ENCODE measurements at regions not wholly inside any gene's neighbourhood (a gene's known extent, or its start where the extent isn't known, plus 50 kb on each side); places are given as distances from the start of the nearest gene placed in this dataset.
"Not testable (repeated sequence)": the region's sequence is repeated elsewhere in the genome, so short reads cannot be mapped to it uniquely, and the experiment has no call there.

- CTCF ChIA-PET, result interaction anchor here (1.1 kb wide), 1 partner anchor 14 kb away, joined by 3 read pairs; no protein-coding TSS in a partner anchor
- DNase-seq; H3K27me3 ChIP-seq (replicated peaks in 2 of 5; ENCODE audit: control insufficient read depth in 4 of 5, insufficient read depth in 5 of 5, low read length in 4 of 5); H3K4me1 ChIP-seq (ENCODE audit: control extremely low read depth in 1 of 4, control insufficient read depth in 4 of 4, insufficient read depth in 4 of 4, low read length in 3 of 4); H3K27ac ChIP-seq (ENCODE audit: insufficient read depth in 1 of 2, low read depth in 1 of 2, low read length in 2 of 2, poor library complexity in 1 of 2, severe bottlenecking in 2 of 2); H3K4me3 ChIP-seq (ENCODE audit: control insufficient read depth in 1 of 7, extremely low read depth in 1 of 7, insufficient read depth in 4 of 7, low read depth in 2 of 7, low read length in 6 of 7); H3K36me3 ChIP-seq (ENCODE audit: control insufficient read depth in 4 of 4, insufficient read depth in 4 of 4, low read length in 3 of 4); H3K9me3 ChIP-seq (ENCODE audit: control extremely low read depth in 1 of 5, control insufficient read depth in 4 of 5, insufficient read depth in 2 of 5, low read depth in 1 of 5, low read length in 4 of 5); POLR2A ChIA-PET: not testable (repeated sequence)
- WGBS (ENCODE audit: insufficient coverage), result 79% methylated on average over 1 of the region's 1 CpG
These were observed 151.0 kb upstream of the HS3ST2 start for GRCh38 chr16:22662958-22663357.

- Histone ChIP-seq H3K27ac (ENCODE audit: insufficient read depth in 1 of 2, low read depth in 1 of 2, low read length in 2 of 2, poor library complexity in 1 of 2, severe bottlenecking in 2 of 2) (no peak overlapping the region), H3K4me3 (ENCODE audit: control insufficient read depth in 1 of 7, extremely low read depth in 1 of 7, insufficient read depth in 4 of 7, low read depth in 2 of 7, low read length in 6 of 7) (no peak overlapping the region), H3K4me1 (ENCODE audit: control extremely low read depth in 1 of 4, control insufficient read depth in 4 of 4, insufficient read depth in 4 of 4, low read length in 3 of 4) (no peaks in the 10 kb centered on the region), H3K36me3 (ENCODE audit: control insufficient read depth in 4 of 4, insufficient read depth in 4 of 4, low read length in 3 of 4) (no peaks in the 10 kb centered on the region), H3K9me3 (ENCODE audit: control extremely low read depth in 1 of 5, control insufficient read depth in 4 of 5, insufficient read depth in 2 of 5, low read depth in 1 of 5, low read length in 4 of 5) (no peaks in the 10 kb centered on the region), H3K27me3 (replicated peaks in 2 of 5; ENCODE audit: control insufficient read depth in 4 of 5, insufficient read depth in 5 of 5, low read length in 4 of 5) (peaks cover 0 to 8% (median 4%) of the 10 kb centered on the region in 5 experiments)
- 92% methylated on average over 6 of the region's 6 CpGs for WGBS (ENCODE audit: insufficient coverage)
- DNase-seq, result no peak
- CTCF ChIA-PET, result interaction anchor here (0.6 to 1.1 kb wide), 2 partner anchors 15 to 1517 kb away, joined by 3 read pairs; no protein-coding TSS in a partner anchor
- POLR2A ChIA-PET, result no interaction called here
These were observed 150.4 kb upstream of the HS3ST2 start for GRCh38 chr16:22663389-22664064.

- peaks cover 0 to 8% (median 4%) of the 10 kb centered on the region in 5 experiments for H3K27me3 ChIP-seq (replicated peaks in 2 of 5; ENCODE audit: control insufficient read depth in 4 of 5, insufficient read depth in 5 of 5, low read length in 4 of 5)
- ChIA-PET CTCF (interaction anchor here (0.6 kb wide), 1 partner anchor 1517 kb away, joined by 3 read pairs; no protein-coding TSS in a partner anchor), POLR2A (no interaction called here)
- H3K27ac ChIP-seq (ENCODE audit: insufficient read depth in 1 of 2, low read depth in 1 of 2, low read length in 2 of 2, poor library complexity in 1 of 2, severe bottlenecking in 2 of 2), result no peak overlapping the region
- no peaks in the 10 kb centered on the region for H3K36me3 ChIP-seq (ENCODE audit: control insufficient read depth in 4 of 4, insufficient read depth in 4 of 4, low read length in 3 of 4)
- no peaks in the 10 kb centered on the region for H3K9me3 ChIP-seq (ENCODE audit: control extremely low read depth in 1 of 5, control insufficient read depth in 4 of 5, insufficient read depth in 2 of 5, low read depth in 1 of 5, low read length in 4 of 5)
- no peak overlapping the region for H3K4me3 ChIP-seq (ENCODE audit: control insufficient read depth in 1 of 7, extremely low read depth in 1 of 7, insufficient read depth in 4 of 7, low read depth in 2 of 7, low read length in 6 of 7)
- WGBS (ENCODE audit: insufficient coverage), result 91% methylated on average over 4 of the region's 4 CpGs
- no peaks in the 10 kb centered on the region for H3K4me1 ChIP-seq (ENCODE audit: control extremely low read depth in 1 of 4, control insufficient read depth in 4 of 4, insufficient read depth in 4 of 4, low read length in 3 of 4)
- no peak for DNase-seq
These were observed 149.8 kb upstream of the HS3ST2 start for GRCh38 chr16:22664132-22664531.

- no peak overlapping the region for H3K27ac ChIP-seq (ENCODE audit: insufficient read depth in 1 of 2, low read depth in 1 of 2, low read length in 2 of 2, poor library complexity in 1 of 2, severe bottlenecking in 2 of 2)
- ChIA-PET CTCF (no interaction called here), POLR2A (no interaction called here)
- peaks cover 0 to 8% (median 4%) of the 10 kb centered on the region in 5 experiments for H3K27me3 ChIP-seq (replicated peaks in 2 of 5; ENCODE audit: control insufficient read depth in 4 of 5, insufficient read depth in 5 of 5, low read length in 4 of 5)
- H3K4me3 ChIP-seq (ENCODE audit: control insufficient read depth in 1 of 7, extremely low read depth in 1 of 7, insufficient read depth in 4 of 7, low read depth in 2 of 7, low read length in 6 of 7), result no peak overlapping the region
- no peaks in the 10 kb centered on the region for H3K9me3 ChIP-seq (ENCODE audit: control extremely low read depth in 1 of 5, control insufficient read depth in 4 of 5, insufficient read depth in 2 of 5, low read depth in 1 of 5, low read length in 4 of 5)
- DNase-seq, result no peak
- no peaks in the 10 kb centered on the region for H3K4me1 ChIP-seq (ENCODE audit: control extremely low read depth in 1 of 4, control insufficient read depth in 4 of 4, insufficient read depth in 4 of 4, low read length in 3 of 4)
- H3K36me3 ChIP-seq (ENCODE audit: control insufficient read depth in 4 of 4, insufficient read depth in 4 of 4, low read length in 3 of 4), result no peaks in the 10 kb centered on the region
- WGBS (ENCODE audit: insufficient coverage), result 92% methylated on average over 6 of the region's 7 CpGs
These were observed 149.4 kb upstream of the HS3ST2 start for GRCh38 chr16:22664561-22664997.

GRCh38 chr16:22665048-22665797 is 148.7 kb upstream of the HS3ST2 start:
- Histone ChIP-seq H3K36me3 (ENCODE audit: control insufficient read depth in 4 of 4, insufficient read depth in 4 of 4, low read length in 3 of 4) (no peaks in the 10 kb centered on the region), H3K4me3 (ENCODE audit: control insufficient read depth in 1 of 7, extremely low read depth in 1 of 7, insufficient read depth in 4 of 7, low read depth in 2 of 7, low read length in 6 of 7) (no peak overlapping the region), H3K27ac (ENCODE audit: insufficient read depth in 1 of 2, low read depth in 1 of 2, low read length in 2 of 2, poor library complexity in 1 of 2, severe bottlenecking in 2 of 2) (no peak overlapping the region), H3K9me3 (ENCODE audit: control extremely low read depth in 1 of 5, control insufficient read depth in 4 of 5, insufficient read depth in 2 of 5, low read depth in 1 of 5, low read length in 4 of 5) (no peaks in the 10 kb centered on the region), H3K4me1 (ENCODE audit: control extremely low read depth in 1 of 4, control insufficient read depth in 4 of 4, insufficient read depth in 4 of 4, low read length in 3 of 4) (peaks cover 0 to 2% (median 0%) of the 10 kb centered on the region in 4 experiments), H3K27me3 (replicated peaks in 2 of 5; ENCODE audit: control insufficient read depth in 4 of 5, insufficient read depth in 5 of 5, low read length in 4 of 5) (peaks cover 0 to 8% (median 4%) of the 10 kb centered on the region in 5 experiments)
- DNase-seq, result no peak
- ChIA-PET POLR2A (no interaction called here), CTCF (no interaction called here)
- WGBS (ENCODE audit: insufficient coverage), result 97% methylated on average over 9 of the region's 9 CpGs

GRCh38 chr16:22665803-22666202 is 148.2 kb upstream of the HS3ST2 start:
- no peak overlapping the region for H3K4me3 ChIP-seq (ENCODE audit: control insufficient read depth in 1 of 7, extremely low read depth in 1 of 7, insufficient read depth in 4 of 7, low read depth in 2 of 7, low read length in 6 of 7)
- H3K36me3 ChIP-seq (ENCODE audit: control insufficient read depth in 4 of 4, insufficient read depth in 4 of 4, low read length in 3 of 4), result no peaks in the 10 kb centered on the region
- no peak overlapping the region for H3K27ac ChIP-seq (ENCODE audit: insufficient read depth in 1 of 2, low read depth in 1 of 2, low read length in 2 of 2, poor library complexity in 1 of 2, severe bottlenecking in 2 of 2)
- 90% methylated on average over 3 of the region's 4 CpGs for WGBS (ENCODE audit: insufficient coverage)
- H3K9me3 ChIP-seq (ENCODE audit: control extremely low read depth in 1 of 5, control insufficient read depth in 4 of 5, insufficient read depth in 2 of 5, low read depth in 1 of 5, low read length in 4 of 5), result no peaks in the 10 kb centered on the region
- POLR2A ChIA-PET, result no interaction called here
- peaks cover 0 to 7% (median 4%) of the 10 kb centered on the region in 5 experiments for H3K27me3 ChIP-seq (replicated peaks in 2 of 5; ENCODE audit: control insufficient read depth in 4 of 5, insufficient read depth in 5 of 5, low read length in 4 of 5)
- H3K4me1 ChIP-seq (ENCODE audit: control extremely low read depth in 1 of 4, control insufficient read depth in 4 of 4, insufficient read depth in 4 of 4, low read length in 3 of 4), result peaks cover 0 to 7% (median 0%) of the 10 kb centered on the region in 4 experiments
- CTCF ChIA-PET, result no interaction called here
- no peak for DNase-seq

GRCh38 chr16:22668318-22668717 is 145.6 kb upstream of the HS3ST2 start:
- no peak for DNase-seq
- ChIA-PET POLR2A (no interaction called here), CTCF (interaction anchor here (0.6 to 1.3 kb wide), 3 partner anchors 13 to 1159 kb away, joined by 3 to 4 read pairs (median 4); no protein-coding TSS in a partner anchor)
- Histone ChIP-seq H3K9me3 (ENCODE audit: control extremely low read depth in 1 of 5, control insufficient read depth in 4 of 5, insufficient read depth in 2 of 5, low read depth in 1 of 5, low read length in 4 of 5) (no peaks in the 10 kb centered on the region), H3K4me3 (ENCODE audit: control insufficient read depth in 1 of 7, extremely low read depth in 1 of 7, insufficient read depth in 4 of 7, low read depth in 2 of 7, low read length in 6 of 7) (no peak overlapping the region), H3K36me3 (ENCODE audit: control insufficient read depth in 4 of 4, insufficient read depth in 4 of 4, low read length in 3 of 4) (no peaks in the 10 kb centered on the region), H3K27ac (ENCODE audit: insufficient read depth in 1 of 2, low read depth in 1 of 2, low read length in 2 of 2, poor library complexity in 1 of 2, severe bottlenecking in 2 of 2) (no peak overlapping the region), H3K4me1 (ENCODE audit: control extremely low read depth in 1 of 4, control insufficient read depth in 4 of 4, insufficient read depth in 4 of 4, low read length in 3 of 4) (peaks cover 0 to 7% (median 0%) of the 10 kb centered on the region in 4 experiments), H3K27me3 (replicated peaks in 2 of 5; ENCODE audit: control insufficient read depth in 4 of 5, insufficient read depth in 5 of 5, low read length in 4 of 5) (peaks cover 0 to 10% (median 5%) of the 10 kb centered on the region in 5 experiments)
- WGBS (ENCODE audit: insufficient coverage), result 100% methylated on average over 3 of the region's 3 CpGs
